HG03064 (cell line): ENCODE measurements at regions not wholly inside any gene's neighbourhood (a gene's known extent, or its start where the extent isn't known, plus 50 kb on each side); places are given as distances from the start of the nearest gene placed in this dataset.

Experiments
- ATAC-seq: cut with Tn5 transposase; IDR thresholded peaks from one replicate; pipeline ENCODE4 v1.9.1; 2021; ENCODE audit warnings: low read depth; ENCODE audit not compliant: unreplicated experiment

DNA sequence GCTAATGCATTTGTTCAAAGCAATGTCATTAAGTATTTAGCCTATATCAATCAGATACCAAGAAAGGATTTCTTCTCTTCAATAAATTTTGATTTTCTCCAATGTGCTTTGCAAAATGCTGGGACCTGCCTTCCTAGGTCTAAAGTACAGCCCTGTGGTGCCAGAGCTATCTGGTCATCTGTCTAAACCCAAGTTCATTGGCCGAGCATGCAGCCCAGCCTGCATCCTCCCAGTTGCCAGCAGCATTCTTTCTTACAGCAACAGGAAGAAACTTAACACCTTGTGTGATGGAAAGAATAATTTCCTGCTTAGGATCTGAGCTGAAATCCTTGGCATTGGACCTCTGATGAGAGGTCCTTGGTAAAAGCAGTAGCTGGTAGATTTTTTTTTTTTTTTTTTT lies 310.0 kb downstream of the RBM26 start:
- ATAC-seq = no peak

GRCh38 chr13:79090552-79091124 lies 315.4 kb downstream of the RBM26 start:
- ATAC-seq = no peak

GRCh38 chr13:79084802-79085424 lies 321.1 kb downstream of the RBM26 start:
- no peak for ATAC-seq

- ATAC-seq = no peak
These were observed 324.1 kb downstream of the RBM26 start for GRCh38 chr13:79081942-79082341.

- ATAC-seq = no peak
These were observed 326.7 kb downstream of the RBM26 start for GRCh38 chr13:79079351-79079839.

- ATAC-seq = no peak
These were observed 330.4 kb downstream of the RBM26 start for GRCh38 chr13:79075703-79076102.

DNA sequence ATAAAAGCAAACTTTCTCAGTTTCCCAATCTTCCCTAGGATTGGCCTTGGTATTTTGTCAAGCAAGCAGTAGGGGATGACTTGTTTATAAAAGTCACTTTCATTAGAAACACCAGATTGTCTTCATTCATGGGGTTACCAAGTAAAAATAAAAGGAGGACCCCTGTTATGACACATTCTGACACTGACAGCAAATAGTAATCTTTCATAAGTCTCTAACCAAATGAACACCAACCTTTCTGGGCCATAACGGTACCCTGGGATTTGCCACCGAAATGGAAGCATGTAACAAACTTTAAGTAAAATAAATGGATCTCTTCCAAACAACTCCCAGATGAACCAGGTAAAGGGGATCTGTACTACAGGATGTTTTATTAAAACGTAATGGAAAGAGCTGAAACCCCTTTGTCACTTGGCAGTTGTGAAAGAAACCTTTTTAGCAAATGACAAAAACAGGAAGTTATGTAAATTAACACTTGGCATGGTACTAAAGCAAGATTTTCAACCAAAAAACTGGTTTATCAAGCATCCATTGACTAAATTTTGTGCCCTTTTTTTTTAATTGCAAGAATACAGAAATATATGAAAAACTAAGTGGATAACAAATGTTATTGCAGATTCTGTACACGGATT lies 335.6 kb downstream of the RBM26 start:
- no peak for ATAC-seq

GRCh38 chr13:79062291-79062690 lies 343.8 kb downstream of the RBM26 start:
- no peak for ATAC-seq

GRCh38 chr13:79060216-79060615 lies 345.8 kb downstream of the RBM26 start:
- ATAC-seq = no peak

DNA sequence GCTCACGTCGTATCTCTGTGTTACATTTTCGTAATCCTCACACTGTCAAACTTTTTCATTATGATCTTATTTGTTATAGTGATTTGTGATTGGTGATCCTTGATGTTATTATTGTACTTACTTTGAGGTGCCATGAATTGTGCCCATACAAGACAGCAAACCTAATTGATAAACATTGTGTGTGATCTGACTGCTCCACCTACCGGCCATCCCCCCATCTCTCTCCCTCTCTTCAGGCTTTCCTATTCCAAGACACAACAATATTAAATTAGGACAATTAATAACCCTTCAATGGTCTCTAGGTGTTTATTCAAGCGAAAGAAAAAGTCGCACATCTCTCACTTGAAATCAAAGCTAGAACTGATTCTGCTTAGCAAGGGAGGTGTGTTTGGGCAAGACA lies 349.3 kb downstream of the RBM26 start:
- ATAC-seq = no peak

- no peak for ATAC-seq
These were observed 354.6 kb downstream of the RBM26 start for GRCh38 chr13:79051472-79051871.

- no peak for ATAC-seq
These were observed 361.6 kb downstream of the RBM26 start for GRCh38 chr13:79044415-79044814.

DNA sequence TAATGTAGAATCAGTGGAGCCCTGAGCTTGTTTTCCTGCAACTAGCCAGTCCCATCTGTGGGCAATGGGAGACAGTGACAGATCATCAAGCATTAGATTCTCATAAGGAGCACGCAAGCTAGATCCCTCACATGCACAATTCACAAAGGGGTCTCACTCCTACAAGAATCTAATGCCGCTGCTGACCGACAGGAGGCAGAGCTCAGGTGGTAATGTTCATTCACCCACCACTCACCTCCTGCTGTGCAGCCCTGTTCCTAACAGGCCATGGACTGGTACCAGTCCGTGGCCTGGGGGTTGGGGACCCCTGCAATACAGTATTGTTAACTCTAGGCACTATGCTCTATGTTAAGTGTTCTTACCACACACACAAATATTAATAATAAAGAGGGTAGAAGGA lies 362.8 kb downstream of the RBM26 start:
- ATAC-seq = no peak

DNA sequence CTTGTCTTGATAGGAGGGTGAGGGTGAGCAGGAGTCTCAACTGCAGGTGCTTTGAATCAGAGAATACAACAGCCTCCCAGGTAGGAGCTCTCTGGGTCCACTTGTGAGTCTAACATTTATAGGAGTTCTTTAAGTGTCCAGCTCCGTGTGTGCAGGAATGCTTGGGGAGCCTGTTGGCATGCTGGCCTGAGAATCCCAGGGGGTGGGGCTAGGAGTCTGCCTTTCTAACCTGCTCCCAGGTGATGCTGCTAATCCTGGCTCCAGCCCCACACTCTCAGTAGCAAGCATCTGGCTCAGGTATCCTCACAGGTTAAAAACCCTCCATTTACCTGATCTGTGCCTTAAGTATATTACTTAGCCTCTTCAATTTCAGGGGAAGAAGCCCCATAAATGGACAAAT lies 368.9 kb downstream of the RBM26 start:
- ATAC-seq = no peak

GRCh38 chr13:79034341-79034740 lies 371.7 kb downstream of the RBM26 start:
- ATAC-seq = no peak

- ATAC-seq = no peak
These were observed 371.6 kb upstream of the OBI1 start for GRCh38 chr13:79030513-79030912.

DNA sequence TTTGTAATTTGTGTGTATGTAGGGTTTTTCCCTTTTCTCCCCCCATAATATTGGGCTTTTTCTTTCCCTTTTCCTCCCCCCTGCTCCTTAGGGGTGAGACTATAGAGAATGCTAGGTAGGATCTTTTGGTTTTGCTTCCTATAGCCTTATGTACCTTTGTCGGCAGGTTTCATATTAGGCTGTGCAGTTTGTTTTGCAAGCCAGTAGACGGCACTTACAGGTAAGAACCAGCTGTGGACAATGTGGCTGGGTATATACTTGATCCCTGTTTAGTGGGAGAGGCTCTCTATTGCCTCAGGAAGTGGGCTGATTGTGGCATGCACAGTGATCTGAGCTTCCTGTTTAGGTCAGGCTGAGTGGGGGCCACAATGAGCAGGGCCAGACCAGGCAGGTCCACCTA lies 359.2 kb upstream of the OBI1 start:
- no peak for ATAC-seq

DNA sequence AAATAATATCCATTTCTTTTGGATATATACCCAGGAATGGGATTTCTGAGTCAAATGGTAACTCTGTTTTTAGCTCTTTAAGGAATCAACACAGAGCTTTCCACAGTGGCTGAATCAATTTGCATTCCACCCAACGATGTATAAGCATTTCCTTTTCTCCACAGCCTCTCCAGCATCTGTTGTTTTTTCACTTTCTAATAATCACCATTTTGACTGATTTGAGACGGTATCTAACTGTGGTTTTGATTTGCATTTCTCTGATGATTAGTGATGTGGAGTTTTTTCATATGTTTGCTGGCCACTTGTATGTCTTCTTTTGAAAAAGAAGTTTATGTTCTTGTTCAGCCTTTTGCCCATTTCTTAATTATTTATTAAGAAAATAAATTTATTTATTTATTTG lies 352.2 kb upstream of the OBI1 start:
- ATAC-seq = no peak

GRCh38 chr13:79003989-79004898 lies 345.3 kb upstream of the OBI1 start:
- ATAC-seq = no peak

GRCh38 chr13:78999494-78999893 lies 340.5 kb upstream of the OBI1 start:
- no peak for ATAC-seq
